ENCODE measurements at regions not wholly inside any gene's neighbourhood (a gene's known extent, or its start where the extent isn't known, plus 50 kb on each side); places are given as distances from the start of the nearest gene placed in this dataset.

GRCh38 chr3:1611824-1612223 lies 486.8 kb upstream of the CNTN4 start:
- ATAC-seq (no peak), DNase-seq (no peak)
- no peak for TF ChIP-seq CTCF (IDR thresholded peaks at IDR 0.05)
- Mint-ChIP-seq H3K4me3 (no peak overlapping the region), H3K9me3 (peaks cover 2% of the 10 kb centered on the region), H3K36me3 (ENCODE audit: low read depth) (no peaks in the 10 kb centered on the region), H3K4me1 (ENCODE audit: low read depth) (no peaks in the 10 kb centered on the region), H3K27ac (no peak overlapping the region), H3K27me3 (no peaks in the 10 kb centered on the region)
- ChIA-PET POLR2A (no interaction called here), CTCF (no interaction called here)
- intact Hi-C loops (cut with micrococcal nuclease) = no loop called here

- peaks cover 7% of the 10 kb centered on the region for H3K9me3 Mint-ChIP-seq
- ATAC-seq (no peak), DNase-seq (no peak)
- no peak overlapping the region for H3K4me3 Mint-ChIP-seq
- CTCF ChIA-PET = no interaction called here
- POLR2A ChIA-PET = no interaction called here
- TF ChIP-seq CTCF (IDR thresholded peaks at IDR 0.05) = no peak
- no peaks in the 10 kb centered on the region for H3K4me1 Mint-ChIP-seq (ENCODE audit: low read depth)
- no peaks in the 10 kb centered on the region for H3K27me3 Mint-ChIP-seq
- intact Hi-C loops (cut with micrococcal nuclease) = no loop called here
- H3K36me3 Mint-ChIP-seq (ENCODE audit: low read depth) = no peaks in the 10 kb centered on the region
- H3K27ac Mint-ChIP-seq = no peak overlapping the region
These were observed 484.7 kb upstream of the CNTN4 start for GRCh38 chr3:1613962-1614361.

GRCh38 chr3:1616744-1617143 lies 481.9 kb upstream of the CNTN4 start:
- DNase-seq = no peak
- POLR2A ChIA-PET = no interaction called here
- ATAC-seq = no peak
- H3K4me3 Mint-ChIP-seq = no peak overlapping the region
- no peaks in the 10 kb centered on the region for H3K27me3 Mint-ChIP-seq
- intact Hi-C loops (cut with micrococcal nuclease) = no loop called here
- no peak for TF ChIP-seq CTCF (IDR thresholded peaks at IDR 0.05)
- no peak overlapping the region for H3K27ac Mint-ChIP-seq
- CTCF ChIA-PET = no interaction called here
- no peaks in the 10 kb centered on the region for H3K36me3 Mint-ChIP-seq (ENCODE audit: low read depth)
- no peaks in the 10 kb centered on the region for H3K4me1 Mint-ChIP-seq (ENCODE audit: low read depth)
- peaks cover 9% of the 10 kb centered on the region for H3K9me3 Mint-ChIP-seq

DNA sequence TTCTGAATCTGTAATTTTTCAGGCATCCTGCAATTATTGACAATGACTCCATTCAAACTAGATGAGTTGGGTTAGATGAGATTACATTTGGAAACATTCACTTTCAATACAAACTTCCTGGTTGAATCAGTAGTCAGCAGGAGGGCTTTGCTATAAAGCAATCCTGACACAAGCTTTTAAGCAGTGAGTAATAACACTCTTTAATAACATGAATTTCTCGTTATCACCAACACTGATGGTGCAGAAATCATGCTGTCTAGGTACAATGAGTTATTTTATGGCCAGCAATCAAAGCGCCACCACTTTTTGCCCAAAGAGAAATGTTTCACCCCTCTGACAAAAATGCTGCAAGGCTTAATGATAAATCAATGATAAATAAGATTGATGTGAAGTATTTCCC lies 474.8 kb upstream of the CNTN4 start:
- ChIA-PET CTCF (no interaction called here), POLR2A (no interaction called here)
- DNase-seq (no peak), ATAC-seq (no peak)
- Mint-ChIP-seq H3K27me3 (no peaks in the 10 kb centered on the region), H3K4me1 (ENCODE audit: low read depth) (no peaks in the 10 kb centered on the region), H3K36me3 (ENCODE audit: low read depth) (no peaks in the 10 kb centered on the region), H3K4me3 (no peak overlapping the region), H3K27ac (no peak overlapping the region), H3K9me3 (peaks cover 5% of the 10 kb centered on the region)
- intact Hi-C loops (cut with micrococcal nuclease) = no loop called here
- no peak for TF ChIP-seq CTCF (IDR thresholded peaks at IDR 0.05)

DNA sequence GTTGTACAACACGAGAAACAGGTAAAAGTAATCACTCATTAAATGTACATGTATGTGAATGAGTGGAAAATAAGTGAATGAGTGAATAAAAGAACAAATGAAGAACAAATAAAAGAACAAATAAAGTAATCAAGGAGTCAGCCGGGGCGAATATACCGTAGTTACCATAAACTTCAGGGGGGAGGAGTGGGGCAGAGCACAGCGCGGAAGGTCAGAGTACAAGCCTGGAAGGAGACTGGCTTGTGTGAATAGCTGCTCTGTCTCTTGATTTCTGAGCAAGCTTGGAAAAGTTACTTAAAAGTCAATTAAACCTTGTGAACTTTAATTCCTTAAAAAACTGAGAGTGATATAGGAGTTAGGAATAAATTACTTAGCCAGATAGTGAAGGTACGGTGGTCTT lies 466.5 kb upstream of the CNTN4 start:
- ChIA-PET POLR2A (no interaction called here), CTCF (no interaction called here)
- H3K9me3 Mint-ChIP-seq = peaks cover 12% of the 10 kb centered on the region
- intact Hi-C loops (cut with micrococcal nuclease) = no loop called here
- TF ChIP-seq CTCF (IDR thresholded peaks at IDR 0.05) = no peak
- no peak for DNase-seq
- ATAC-seq = no peak
- no peak overlapping the region for H3K4me3 Mint-ChIP-seq
- H3K4me1 Mint-ChIP-seq (ENCODE audit: low read depth) = no peaks in the 10 kb centered on the region
- H3K36me3 Mint-ChIP-seq (ENCODE audit: low read depth) = no peaks in the 10 kb centered on the region
- no peaks in the 10 kb centered on the region for H3K27me3 Mint-ChIP-seq
- no peak overlapping the region for H3K27ac Mint-ChIP-seq

Data from activated CD8-positive, alpha-beta T cell treated with anti-CD3 and anti-CD28 coated beads for 36 hours (primary cell).